ENCODE measurements at regions not wholly inside any gene's neighbourhood (a gene's known extent, or its start where the extent isn't known, plus 50 kb on each side); places are given as distances from the start of the nearest gene placed in this dataset.

GRCh38 chr5:123785162-123786071 is 273.4 kb downstream of the CSNK1G3 start:
- peaks cover 3% of the 10 kb centered on the region for H3K9me3 Mint-ChIP-seq (ENCODE audit: low read depth)
- no peak for DNase-seq
- H3K27me3 Mint-ChIP-seq = no peaks in the 10 kb centered on the region
- POLR2A ChIA-PET = no interaction called here
- intact Hi-C loops (cut with DNase I, micrococcal nuclease) = no loop called here
- H3K36me3 Mint-ChIP-seq (ENCODE audit: low read depth) = no peaks in the 10 kb centered on the region
- H3K4me1 Mint-ChIP-seq = no peaks in the 10 kb centered on the region
- no peak for ATAC-seq
- no peak overlapping the region for H3K4me3 Mint-ChIP-seq
- no peak overlapping the region for H3K27ac Mint-ChIP-seq
- CTCF ChIA-PET = no interaction called here

GRCh38 chr5:123783421-123783820 is 271.4 kb downstream of the CSNK1G3 start:
- intact Hi-C loops (cut with DNase I, micrococcal nuclease) = no loop called here
- no peak for DNase-seq
- H3K27me3 Mint-ChIP-seq = no peaks in the 10 kb centered on the region
- no peak overlapping the region for H3K4me3 Mint-ChIP-seq
- ChIA-PET CTCF (interaction anchor here (0.7 kb wide), 1 partner anchor 761 kb away, joined by 3 read pairs; no protein-coding TSS in a partner anchor), POLR2A (no interaction called here)
- H3K4me1 Mint-ChIP-seq = no peaks in the 10 kb centered on the region
- no peaks in the 10 kb centered on the region for H3K36me3 Mint-ChIP-seq (ENCODE audit: low read depth)
- ATAC-seq = no peak
- H3K9me3 Mint-ChIP-seq (ENCODE audit: low read depth) = no peaks in the 10 kb centered on the region
- H3K27ac Mint-ChIP-seq = no peak overlapping the region

DNA sequence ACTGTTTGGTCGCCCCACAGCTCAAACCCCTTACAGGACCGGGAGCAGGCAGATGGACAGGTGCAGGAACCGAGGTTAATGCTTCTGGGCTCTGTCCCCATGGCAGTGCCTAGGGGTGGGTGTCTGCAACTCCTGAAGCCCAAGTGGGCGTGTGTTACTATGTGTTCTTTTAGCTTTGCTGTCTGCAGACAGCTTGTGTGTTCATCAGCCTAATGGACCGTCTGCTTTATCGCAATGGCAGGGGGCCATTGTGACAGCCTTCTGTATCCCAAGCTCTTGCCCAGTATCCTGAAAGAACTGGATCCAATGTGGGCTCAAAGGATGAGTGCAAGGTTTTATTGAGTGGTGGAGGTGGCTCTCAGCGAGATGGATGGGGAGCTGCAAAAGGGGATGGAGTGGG is 266.7 kb downstream of the CSNK1G3 start:
- Mint-ChIP-seq H3K27me3 (no peaks in the 10 kb centered on the region), H3K36me3 (ENCODE audit: low read depth) (no peaks in the 10 kb centered on the region), H3K4me3 (no peak overlapping the region), H3K4me1 (no peaks in the 10 kb centered on the region), H3K9me3 (ENCODE audit: low read depth) (no peaks in the 10 kb centered on the region), H3K27ac (no peak overlapping the region)
- ATAC-seq (no peak), DNase-seq (no peak)
- ChIA-PET CTCF (no interaction called here), POLR2A (no interaction called here)
- intact Hi-C loops (cut with DNase I, micrococcal nuclease) = no loop called here

GRCh38 chr5:123776761-123777160 is 264.8 kb downstream of the CSNK1G3 start:
- Mint-ChIP-seq H3K27me3 (no peaks in the 10 kb centered on the region), H3K4me1 (no peaks in the 10 kb centered on the region), H3K36me3 (ENCODE audit: low read depth) (no peaks in the 10 kb centered on the region), H3K4me3 (no peak overlapping the region), H3K27ac (no peak overlapping the region), H3K9me3 (ENCODE audit: low read depth) (peaks cover 3% of the 10 kb centered on the region)
- ChIA-PET CTCF (no interaction called here), POLR2A (no interaction called here)
- intact Hi-C loops (cut with DNase I, micrococcal nuclease) = no loop called here
- DNase-seq = no peak
- no peak for ATAC-seq

DNA sequence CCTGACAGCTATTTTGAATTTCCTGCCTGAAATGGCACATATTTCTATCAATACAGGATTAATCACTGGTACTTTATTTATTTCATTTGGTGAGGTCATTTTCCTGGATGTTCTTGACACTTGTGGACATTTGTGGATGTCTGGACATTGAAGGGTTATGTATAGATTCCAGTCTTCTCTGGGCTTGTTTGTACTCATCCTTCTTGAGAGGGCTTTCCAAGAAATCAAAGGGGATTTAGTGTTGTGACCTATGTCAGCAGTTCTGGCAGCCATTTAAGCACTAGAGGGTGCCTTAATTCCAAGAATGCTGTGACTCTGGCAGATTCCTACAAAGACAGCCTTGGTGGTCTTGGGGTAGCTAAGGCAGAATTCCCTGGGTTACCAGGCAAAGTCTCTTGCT is 259.7 kb downstream of the CSNK1G3 start:
- intact Hi-C loops (cut with DNase I, micrococcal nuclease) = no loop called here
- CTCF ChIA-PET = interaction anchor here (0.6 kb wide), 1 partner anchor 425 kb away, joined by 3 read pairs; no protein-coding TSS in a partner anchor
- ATAC-seq (no peak), DNase-seq (no peak)
- Mint-ChIP-seq H3K4me3 (no peak overlapping the region), H3K27ac (no peak overlapping the region), H3K9me3 (ENCODE audit: low read depth) (peaks cover 3% of the 10 kb centered on the region), H3K4me1 (no peaks in the 10 kb centered on the region), H3K36me3 (ENCODE audit: low read depth) (no peaks in the 10 kb centered on the region), H3K27me3 (no peaks in the 10 kb centered on the region)
- POLR2A ChIA-PET = no interaction called here

GRCh38 chr5:123763201-123763600 is 251.2 kb downstream of the CSNK1G3 start:
- Mint-ChIP-seq H3K9me3 (ENCODE audit: low read depth) (peaks cover 7% of the 10 kb centered on the region), H3K27me3 (no peaks in the 10 kb centered on the region), H3K4me1 (no peaks in the 10 kb centered on the region), H3K4me3 (no peak overlapping the region), H3K36me3 (ENCODE audit: low read depth) (no peaks in the 10 kb centered on the region), H3K27ac (no peak overlapping the region)
- intact Hi-C loops (cut with DNase I, micrococcal nuclease) = no loop called here
- DNase-seq (no peak), ATAC-seq (no peak)
- POLR2A ChIA-PET = no interaction called here
- CTCF ChIA-PET = no interaction called here

GRCh38 chr5:123756816-123757215 is 244.8 kb downstream of the CSNK1G3 start:
- no peaks in the 10 kb centered on the region for H3K4me1 Mint-ChIP-seq
- no peaks in the 10 kb centered on the region for H3K36me3 Mint-ChIP-seq (ENCODE audit: low read depth)
- H3K27me3 Mint-ChIP-seq = no peaks in the 10 kb centered on the region
- H3K4me3 Mint-ChIP-seq = no peak overlapping the region
- H3K9me3 Mint-ChIP-seq (ENCODE audit: low read depth) = no peaks in the 10 kb centered on the region
- intact Hi-C loops (cut with DNase I, micrococcal nuclease) = no loop called here
- no peak for DNase-seq
- ChIA-PET CTCF (interaction anchor here (1.3 kb wide), 1 partner anchor 10 kb away, joined by 3 read pairs; no protein-coding TSS in a partner anchor), POLR2A (no interaction called here)
- no peak for ATAC-seq
- H3K27ac Mint-ChIP-seq = no peak overlapping the region

DNA sequence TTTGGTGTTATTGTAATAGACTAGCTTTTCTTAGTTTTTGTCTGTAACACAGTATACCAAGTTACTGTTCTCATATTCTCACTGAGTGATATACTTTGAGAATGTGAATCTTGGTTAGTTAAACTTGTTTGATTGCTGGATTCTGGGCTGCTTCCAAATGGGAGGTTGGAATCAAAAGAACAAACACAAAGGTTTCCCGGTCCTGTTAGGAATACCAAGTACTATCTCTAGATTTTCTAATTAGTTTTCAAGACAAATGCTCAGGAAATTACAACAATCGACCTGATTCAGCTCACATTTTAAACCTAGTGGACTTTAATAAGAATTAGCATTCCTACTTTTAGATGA is 244.3 kb downstream of the CSNK1G3 start:
- Mint-ChIP-seq H3K4me3 (no peak overlapping the region), H3K9me3 (ENCODE audit: low read depth) (no peaks in the 10 kb centered on the region), H3K27ac (no peak overlapping the region), H3K36me3 (ENCODE audit: low read depth) (no peaks in the 10 kb centered on the region), H3K4me1 (no peaks in the 10 kb centered on the region), H3K27me3 (no peaks in the 10 kb centered on the region)
- ChIA-PET CTCF (interaction anchor here (0.7 to 1.3 kb wide), 3 partner anchors 9 to 31 kb away, joined by 3 to 4 read pairs (median 3); no protein-coding TSS in a partner anchor), POLR2A (no interaction called here)
- ATAC-seq (no peak), DNase-seq (no peak)
- intact Hi-C loops (cut with DNase I, micrococcal nuclease) = no loop called here

- no peaks in the 10 kb centered on the region for H3K9me3 Mint-ChIP-seq (ENCODE audit: low read depth)
- H3K4me1 Mint-ChIP-seq = no peaks in the 10 kb centered on the region
- ATAC-seq (no peak), DNase-seq (no peak)
- no peak overlapping the region for H3K27ac Mint-ChIP-seq
- CTCF ChIA-PET = interaction anchor here (0.7 to 1.3 kb wide), 3 partner anchors 9 to 31 kb away, joined by 3 to 4 read pairs (median 3); no protein-coding TSS in a partner anchor
- intact Hi-C loops (cut with DNase I, micrococcal nuclease) = no loop called here
- no peak overlapping the region for H3K4me3 Mint-ChIP-seq
- no peaks in the 10 kb centered on the region for H3K36me3 Mint-ChIP-seq (ENCODE audit: low read depth)
- POLR2A ChIA-PET = no interaction called here
- H3K27me3 Mint-ChIP-seq = no peaks in the 10 kb centered on the region
These were observed 243.8 kb downstream of the CSNK1G3 start for GRCh38 chr5:123755653-123756317.

DNA sequence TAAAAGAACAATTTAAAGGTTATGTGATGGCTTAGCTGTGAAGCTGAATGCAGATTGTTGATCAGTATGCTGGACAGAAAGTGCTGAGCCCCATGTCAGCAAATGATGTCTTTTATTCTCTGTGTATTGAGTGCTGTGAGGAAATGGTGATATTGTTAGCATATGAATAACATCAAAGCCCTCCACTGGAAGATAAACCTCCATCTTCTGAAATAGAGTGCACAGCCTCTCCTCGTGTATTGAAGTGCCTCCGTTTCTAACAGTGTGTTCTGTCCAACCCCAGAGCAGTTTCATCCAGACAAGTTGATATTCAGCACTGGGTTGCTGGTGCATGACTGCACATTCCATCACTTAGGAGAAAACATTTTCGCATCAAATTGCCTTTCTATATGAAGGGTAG is 242.9 kb downstream of the CSNK1G3 start:
- Mint-ChIP-seq H3K36me3 (ENCODE audit: low read depth) (no peaks in the 10 kb centered on the region), H3K27ac (no peak overlapping the region), H3K27me3 (no peaks in the 10 kb centered on the region), H3K4me1 (no peaks in the 10 kb centered on the region), H3K4me3 (no peak overlapping the region), H3K9me3 (ENCODE audit: low read depth) (no peaks in the 10 kb centered on the region)
- ATAC-seq (no peak), DNase-seq (no peak)
- CTCF ChIA-PET = interaction anchor here (0.7 kb wide), 1 partner anchor 95 kb away, joined by 3 read pairs; no protein-coding TSS in a partner anchor
- intact Hi-C loops (cut with DNase I, micrococcal nuclease) = no loop called here
- POLR2A ChIA-PET = no interaction called here

DNA sequence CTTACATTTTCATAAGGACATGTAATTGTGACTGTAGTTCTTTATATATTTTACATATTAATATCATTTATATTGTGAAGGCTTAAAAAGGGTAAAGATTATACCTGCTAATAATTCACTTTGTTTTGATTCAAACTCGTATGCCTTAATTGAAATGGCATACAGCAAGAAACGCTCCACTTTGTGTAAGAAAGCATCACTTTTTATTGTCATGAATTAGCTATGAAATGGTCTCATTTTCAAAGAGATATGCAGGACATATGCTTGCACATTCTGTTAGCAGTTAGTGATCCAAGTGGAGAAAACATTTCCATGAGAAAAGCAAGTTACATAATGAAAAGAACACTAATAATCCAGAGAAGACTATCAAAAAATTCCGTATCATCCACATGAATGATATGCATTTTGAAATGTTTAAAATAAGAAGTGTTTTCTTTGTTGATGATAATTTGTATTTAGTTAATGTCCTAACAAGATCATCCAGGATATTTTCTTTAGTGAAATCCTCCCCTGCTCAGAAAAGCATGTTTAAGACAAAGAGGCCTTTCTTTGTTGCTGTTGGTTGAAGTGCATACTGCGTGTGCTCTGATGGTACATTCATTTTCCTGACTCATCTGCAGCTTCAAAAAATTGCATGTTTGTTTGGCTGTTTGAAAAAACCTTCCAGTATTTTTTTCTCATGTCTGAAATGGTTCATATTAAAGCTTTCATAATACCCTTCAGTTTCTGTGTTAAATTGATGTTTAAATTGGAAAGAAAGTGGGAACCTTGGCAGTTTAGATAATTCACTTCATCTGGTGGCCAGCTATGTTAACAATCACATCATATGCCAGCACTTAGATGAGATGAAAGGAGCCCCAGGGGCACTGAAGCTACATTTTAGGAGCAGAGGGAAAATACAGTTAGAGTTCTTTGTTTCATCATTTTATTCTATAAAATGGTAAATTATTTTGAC is 242.2 kb downstream of the CSNK1G3 start:
- Mint-ChIP-seq H3K4me3 (no peak overlapping the region), H3K27ac (no peak overlapping the region), H3K4me1 (no peaks in the 10 kb centered on the region), H3K9me3 (ENCODE audit: low read depth) (no peaks in the 10 kb centered on the region), H3K27me3 (no peaks in the 10 kb centered on the region), H3K36me3 (ENCODE audit: low read depth) (no peaks in the 10 kb centered on the region)
- intact Hi-C loops (cut with DNase I, micrococcal nuclease) = no loop called here
- no peak for ATAC-seq
- POLR2A ChIA-PET = no interaction called here
- CTCF ChIA-PET = interaction anchor here (0.7 kb wide), 1 partner anchor 94 kb away, joined by 3 read pairs; no protein-coding TSS in a partner anchor
- no peak for DNase-seq

All from activated CD4-positive, alpha-beta T cell treated with anti-CD3 and anti-CD28 coated beads for 36 hours (primary cell).